ENCODE measurements at regions not wholly inside any gene's neighbourhood (a gene's known extent, or its start where the extent isn't known, plus 50 kb on each side); places are given as distances from the start of the nearest gene placed in this dataset.

DNA sequence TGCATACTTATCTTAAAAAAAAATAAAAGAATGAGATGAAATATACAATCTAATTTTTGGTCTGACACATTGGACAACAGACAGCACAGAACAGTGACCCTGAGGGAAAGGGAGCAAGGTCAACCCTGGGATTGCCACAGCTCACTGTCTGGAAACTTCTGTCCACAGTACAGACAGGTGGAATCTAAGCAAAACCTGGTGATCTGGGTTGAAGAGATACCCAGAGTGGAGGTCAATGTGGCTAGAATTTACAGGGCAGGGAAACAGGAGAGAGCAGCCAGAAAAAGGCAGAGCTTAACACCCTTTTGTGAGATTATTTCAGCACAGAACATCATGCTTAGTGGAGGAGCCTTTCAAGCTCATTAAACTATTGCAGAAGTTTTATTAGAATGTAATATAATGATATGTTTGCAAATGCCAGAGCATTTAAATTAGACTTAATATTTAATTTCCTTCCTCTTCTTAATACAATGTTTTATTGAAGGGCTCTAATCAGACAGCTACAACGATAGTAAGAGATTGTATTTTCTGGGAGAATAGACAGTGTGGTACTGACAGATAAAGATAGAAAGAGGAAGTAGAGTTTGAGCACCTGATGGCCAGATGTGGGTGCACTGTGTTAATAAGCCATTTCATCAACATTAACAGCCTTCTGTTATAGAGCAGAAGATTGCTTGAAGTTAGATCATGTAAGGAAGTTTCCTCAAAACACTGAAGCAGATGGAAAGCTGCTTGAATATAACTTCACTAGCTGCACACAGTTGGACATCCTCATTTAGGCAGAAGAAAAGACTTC lies 309.4 kb downstream of the HGF start:
- TF ChIP-seq, protein P1, sequence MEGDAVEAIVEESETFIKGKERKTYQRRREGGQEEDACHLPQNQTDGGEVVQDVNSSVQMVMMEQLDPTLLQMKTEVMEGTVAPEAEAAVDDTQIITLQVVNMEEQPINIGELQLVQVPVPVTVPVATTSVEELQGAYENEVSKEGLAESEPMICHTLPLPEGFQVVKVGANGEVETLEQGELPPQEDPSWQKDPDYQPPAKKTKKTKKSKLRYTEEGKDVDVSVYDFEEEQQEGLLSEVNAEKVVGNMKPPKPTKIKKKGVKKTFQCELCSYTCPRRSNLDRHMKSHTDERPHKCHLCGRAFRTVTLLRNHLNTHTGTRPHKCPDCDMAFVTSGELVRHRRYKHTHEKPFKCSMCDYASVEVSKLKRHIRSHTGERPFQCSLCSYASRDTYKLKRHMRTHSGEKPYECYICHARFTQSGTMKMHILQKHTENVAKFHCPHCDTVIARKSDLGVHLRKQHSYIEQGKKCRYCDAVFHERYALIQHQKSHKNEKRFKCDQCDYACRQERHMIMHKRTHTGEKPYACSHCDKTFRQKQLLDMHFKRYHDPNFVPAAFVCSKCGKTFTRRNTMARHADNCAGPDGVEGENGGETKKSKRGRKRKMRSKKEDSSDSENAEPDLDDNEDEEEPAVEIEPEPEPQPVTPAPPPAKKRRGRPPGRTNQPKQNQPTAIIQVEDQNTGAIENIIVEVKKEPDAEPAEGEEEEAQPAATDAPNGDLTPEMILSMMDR (IDR thresholded peaks at IDR 0.05) = no peak
- TF ChIP-seq POLR2A (IDR thresholded peaks at IDR 0.05) = no peak
